Sigmoid colon (tissue), 6 donors: ENCODE measurements at regions not wholly inside any gene's neighbourhood (a gene's known extent, or its start where the extent isn't known, plus 50 kb on each side); places are given as distances from the start of the nearest gene placed in this dataset.

Experiments used
- DNase-seq: peaks from one replicate; pipeline ENCODE4 v3.0.0-alpha.2; 2019
- H3K27ac ChIP-seq, 4 donors: fragments of 200-600 bp; sonication (generic); one replicate each; pipeline ENCODE4 v1.5.1; 2016 to 2019; ENCODE audit warnings: mild to moderate bottlenecking in 1 of 4
- H3K27me3 ChIP-seq, 3 donors: fragments of 200-600 bp; sonication (generic); one replicate each; pipeline ENCODE4 v1.5.1; 2019; ENCODE audit warnings: mild to moderate bottlenecking in 1 of 3
- H3K36me3 ChIP-seq, 4 donors: fragments of 200-600 bp; sonication (generic); one replicate each; pipeline ENCODE4 v1.5.1; 2016 to 2019
- H3K4me1 ChIP-seq, 4 donors: fragments of 200-600 bp; sonication (generic); one replicate each; pipeline ENCODE4 v1.5.1; 2017 to 2019
- H3K4me3 ChIP-seq, 4 donors: fragments of 200-600 bp; sonication (generic); one replicate each; pipeline ENCODE4 v1.5.1; 2017 to 2019; ENCODE audit warnings: mild to moderate bottlenecking in 2 of 4, moderate library complexity in 1 of 4
- H3K9me3 ChIP-seq, 4 donors: fragments of 200-600 bp in 3 of 4; sonication (generic) in 3 of 4; one replicate each; pipeline versions ENCODE4 v1.5.1 to v1.6.1; 2013 to 2019
- CTCF ChIP-seq, 4 experiments: fragments of 450-650 bp in 3 of 4; fragments of 200-600 bp in 1 of 4; IDR thresholded peaks; one replicate each; pipeline ENCODE4 v1.5.1; 2016 to 2019; ENCODE audit warnings: antibody characterized with exemption in 4 of 4, mild to moderate bottlenecking in 3 of 4, moderate library complexity in 2 of 4
- EP300 ChIP-seq, 4 donors: sonication (generic); formaldehyde crosslinking; IDR thresholded peaks; one replicate each; pipeline ENCODE4 v1.6.1; 2017; ENCODE audit warnings: antibody characterized with exemption in 4 of 4
- POLR2A ChIP-seq, 2 donors: fragments of 450-650 bp; IDR thresholded peaks; one replicate each; pipeline ENCODE4 v1.6.1; 2016; ENCODE audit warnings: antibody characterized with exemption in 2 of 2, mild to moderate bottlenecking in 2 of 2, moderate library complexity in 2 of 2
- POLR2AphosphoS5 ChIP-seq, 4 donors: sonication (generic); formaldehyde crosslinking; IDR thresholded peaks; one replicate each; pipeline ENCODE4 v1.6.1; 2017; ENCODE audit warnings: antibody characterized with exemption in 4 of 4
- WGBS, 2 donors: extraction: QIAGEN DNeasy Blood & Tissue Kit; methylation state at CpG; one replicate each; pipeline ENCODE4 v1.1.7; 2013; 5-methylcytosine and 5-hydroxymethylcytosine counted together
- intact Hi-C: fragments of 100-400 bp; cut with DNase I; formaldehyde crosslinking; loops from one replicate; pipeline ENCODE4 v1.15.1; 2023
- donor health status: healthy with polysubstance abuse.
- donor health status: healthy.

- intact Hi-C loops, result no loop called here
- no peaks in the 10 kb centered on the region for H3K27me3 ChIP-seq
- no peak for TF ChIP-seq CTCF (IDR thresholded peaks at IDR 0.05)
- no peak for TF ChIP-seq POLR2AphosphoS5 (IDR thresholded peaks at IDR 0.05)
- no peak for TF ChIP-seq EP300 (IDR thresholded peaks at IDR 0.05)
- TF ChIP-seq POLR2A (IDR thresholded peaks at IDR 0.05), result no peak
- no peak for DNase-seq
- H3K9me3 ChIP-seq, result no peaks in the 10 kb centered on the region
- H3K4me1 ChIP-seq, result no peaks in the 10 kb centered on the region
- 53 to 73% methylated on average over 2 of the region's 2 CpGs for WGBS, 2 donors
- H3K36me3 ChIP-seq, result no peaks in the 10 kb centered on the region
- H3K27ac ChIP-seq, result no peak overlapping the region
- H3K4me3 ChIP-seq, result no peak overlapping the region
These were observed 66.1 kb upstream of the TSHZ3 start for GRCh38 chr19:31415322-31415721.

- no peak overlapping the region for H3K4me3 ChIP-seq
- no peaks in the 10 kb centered on the region for H3K4me1 ChIP-seq
- no peaks in the 10 kb centered on the region for H3K9me3 ChIP-seq
- 86 to 87% methylated on average over 2 of the region's 2 CpGs for WGBS, 2 donors
- no peak for DNase-seq
- H3K36me3 ChIP-seq, result no peaks in the 10 kb centered on the region
- no peak overlapping the region for H3K27ac ChIP-seq
- H3K27me3 ChIP-seq, result no peaks in the 10 kb centered on the region
- intact Hi-C loops, result no loop called here
- TF ChIP-seq POLR2A (IDR thresholded peaks at IDR 0.05) (no peak), EP300 (IDR thresholded peaks at IDR 0.05) (no peak), CTCF (IDR thresholded peaks at IDR 0.05) (no peak), POLR2AphosphoS5 (IDR thresholded peaks at IDR 0.05) (no peak)
These were observed 67.3 kb upstream of the TSHZ3 start for GRCh38 chr19:31416548-31416947.

GRCh38 chr19:31418055-31418454 lies 68.8 kb upstream of the TSHZ3 start:
- no peaks in the 10 kb centered on the region for H3K27me3 ChIP-seq
- no peaks in the 10 kb centered on the region for H3K4me1 ChIP-seq
- no peak overlapping the region for H3K4me3 ChIP-seq
- H3K9me3 ChIP-seq, result no peaks in the 10 kb centered on the region
- no peak overlapping the region for H3K27ac ChIP-seq
- TF ChIP-seq POLR2AphosphoS5 (IDR thresholded peaks at IDR 0.05), result no peak
- TF ChIP-seq CTCF (IDR thresholded peaks at IDR 0.05), result no peak
- no peak for TF ChIP-seq POLR2A (IDR thresholded peaks at IDR 0.05)
- TF ChIP-seq EP300 (IDR thresholded peaks at IDR 0.05), result no peak
- intact Hi-C loops, result no loop called here
- H3K36me3 ChIP-seq, result no peaks in the 10 kb centered on the region
- WGBS, 2 donors, result 60 to 62% methylated on average over 6 of the region's 6 CpGs
- DNase-seq, result no peak

- Histone ChIP-seq H3K9me3 (no peaks in the 10 kb centered on the region), H3K27ac (no peak overlapping the region), H3K4me1 (no peaks in the 10 kb centered on the region), H3K36me3 (no peaks in the 10 kb centered on the region), H3K27me3 (no peaks in the 10 kb centered on the region), H3K4me3 (no peak overlapping the region)
- DNase-seq, result no peak
- TF ChIP-seq POLR2A (IDR thresholded peaks at IDR 0.05), result no peak
- TF ChIP-seq EP300 (IDR thresholded peaks at IDR 0.05), result no peak
- TF ChIP-seq CTCF (IDR thresholded peaks at IDR 0.05), result no peak
- no peak for TF ChIP-seq POLR2AphosphoS5 (IDR thresholded peaks at IDR 0.05)
- WGBS, 2 donors, result 54 to 57% methylated on average over 8 of the region's 8 CpGs
- intact Hi-C loops, result no loop called here
These were observed 69.6 kb upstream of the TSHZ3 start for GRCh38 chr19:31418692-31419430.
